ENCODE measurements at regions not wholly inside any gene's neighbourhood (a gene's known extent, or its start where the extent isn't known, plus 50 kb on each side); places are given as distances from the start of the nearest gene placed in this dataset.

DNA sequence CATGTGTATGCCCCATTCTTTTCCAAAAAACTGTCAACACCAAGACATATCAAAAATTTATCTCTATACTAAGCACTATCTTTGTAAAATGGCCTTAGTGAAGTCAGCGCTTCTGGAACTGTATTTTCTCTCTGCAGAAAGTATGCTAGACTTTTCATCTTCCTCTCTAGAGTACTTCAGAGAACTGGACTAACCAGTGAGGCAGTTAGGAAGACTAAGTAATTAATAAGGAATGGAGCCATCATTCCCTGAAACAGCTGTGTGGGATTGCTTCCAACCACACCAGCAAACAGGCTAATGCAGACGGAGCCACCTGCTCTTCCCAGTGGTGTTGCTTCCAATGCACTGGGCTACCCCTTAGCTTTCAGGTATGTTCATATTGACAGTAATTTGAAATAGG lies 169.1 kb upstream of the FUT9 start:
- H3K9me3 ChIP-seq (ENCODE audit: low read length): no peaks in the 10 kb centered on the region
- no peaks in the 10 kb centered on the region for H3K36me3 ChIP-seq (ENCODE audit: insufficient read depth, low read length)
- H3K27ac ChIP-seq (ENCODE audit: low read depth, low read length): no peak overlapping the region
- Mint-ChIP-seq H3K4me1 (no peaks in the 10 kb centered on the region), H3K4me3 (no peak overlapping the region), H3K27ac (no peak overlapping the region), H3K27me3 (no peaks in the 10 kb centered on the region), H3K9me3 (peaks cover 0 to 2% (median 0%) of the 10 kb centered on the region in 5 donors), H3K36me3 (no peaks in the 10 kb centered on the region)
- POLR2A ChIA-PET: no interaction called here
- H3K4me1 ChIP-seq (ENCODE audit: insufficient read depth, low read length): no peaks in the 10 kb centered on the region
- DNase-seq: no peak
- CTCF ChIA-PET: no interaction called here
- no peak overlapping the region for H3K4me3 ChIP-seq (ENCODE audit: low read length)
- H3K27me3 ChIP-seq (ENCODE audit: insufficient read depth, low read length, poor library complexity, severe bottlenecking): no peaks in the 10 kb centered on the region

DNA sequence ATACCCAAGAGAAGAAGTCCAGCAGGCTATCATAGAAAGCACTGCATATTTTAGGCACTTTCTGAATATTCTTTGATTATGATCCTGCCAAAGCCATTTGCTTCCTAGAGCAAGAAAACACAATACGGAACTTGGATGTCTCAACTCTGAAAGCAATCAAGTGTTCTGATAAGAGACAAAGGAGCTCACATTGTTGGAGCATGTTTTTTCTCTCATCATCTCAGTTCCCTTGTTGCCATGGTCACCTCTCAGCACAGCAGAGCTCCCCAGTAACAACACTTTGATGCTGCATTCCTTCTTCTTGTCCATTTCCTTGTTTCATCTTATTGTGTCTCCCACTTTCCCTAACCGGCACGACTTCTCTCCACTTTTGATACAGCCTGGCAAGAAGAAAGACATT lies 168.7 kb upstream of the FUT9 start:
- Mint-ChIP-seq H3K4me3 (no peak overlapping the region), H3K9me3 (peaks cover 0 to 2% (median 0%) of the 10 kb centered on the region in 5 donors)

DNA sequence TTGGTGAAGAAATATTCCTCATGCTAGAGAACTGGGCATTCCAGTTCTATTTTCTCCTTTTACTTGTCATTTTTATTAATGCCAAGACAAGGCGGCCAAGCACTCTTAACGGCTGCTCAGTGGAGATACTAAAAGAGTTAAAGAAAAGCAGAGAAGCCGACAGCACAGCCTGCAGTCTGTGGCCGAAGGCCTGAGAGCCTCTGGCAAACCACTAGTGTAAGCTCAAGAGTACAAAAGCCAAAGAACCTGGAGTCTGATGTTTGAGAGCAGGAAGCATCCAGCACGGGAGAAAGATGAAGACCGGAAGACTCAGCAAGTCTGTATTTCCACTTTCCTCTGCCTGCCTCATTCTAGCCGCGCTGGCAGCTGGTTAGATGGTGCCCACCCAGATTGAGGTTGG lies 167.1 kb upstream of the FUT9 start:
- Mint-ChIP-seq H3K27me3 (no peaks in the 10 kb centered on the region), H3K27ac (no peak overlapping the region), H3K4me3 (no peak overlapping the region), H3K36me3 (no peaks in the 10 kb centered on the region), H3K9me3 (no peaks in the 10 kb centered on the region), H3K4me1 (no peaks in the 10 kb centered on the region)
- DNase-seq: no peak
- Histone ChIP-seq H3K36me3 (ENCODE audit: insufficient read depth, low read length) (no peaks in the 10 kb centered on the region), H3K9me3 (ENCODE audit: low read length) (no peaks in the 10 kb centered on the region), H3K4me1 (ENCODE audit: insufficient read depth, low read length) (no peaks in the 10 kb centered on the region), H3K27ac (ENCODE audit: low read depth, low read length) (no peak overlapping the region), H3K4me3 (ENCODE audit: low read length) (no peak overlapping the region), H3K27me3 (ENCODE audit: insufficient read depth, low read length, poor library complexity, severe bottlenecking) (no peaks in the 10 kb centered on the region)
- CTCF ChIA-PET: no interaction called here
- POLR2A ChIA-PET: no interaction called here

More for the DNA sequence above, 168.7 kb upstream of the FUT9 start:
- Histone ChIP-seq H3K4me3 (ENCODE audit: low read length) (no peak overlapping the region), H3K36me3 (ENCODE audit: insufficient read depth, low read length) (no peaks in the 10 kb centered on the region), H3K27ac (ENCODE audit: low read depth, low read length) (no peak overlapping the region), H3K27me3 (ENCODE audit: insufficient read depth, low read length, poor library complexity, severe bottlenecking) (no peaks in the 10 kb centered on the region), H3K9me3 (ENCODE audit: low read length) (no peaks in the 10 kb centered on the region), H3K4me1 (ENCODE audit: insufficient read depth, low read length) (no peaks in the 10 kb centered on the region)
- ChIA-PET POLR2A (no interaction called here), CTCF (no interaction called here)
- no peaks in the 10 kb centered on the region for H3K36me3 Mint-ChIP-seq
- no peaks in the 10 kb centered on the region for H3K27me3 Mint-ChIP-seq
- H3K27ac Mint-ChIP-seq: no peak overlapping the region
- H3K4me1 Mint-ChIP-seq: no peaks in the 10 kb centered on the region
- no peak for DNase-seq

DNA sequence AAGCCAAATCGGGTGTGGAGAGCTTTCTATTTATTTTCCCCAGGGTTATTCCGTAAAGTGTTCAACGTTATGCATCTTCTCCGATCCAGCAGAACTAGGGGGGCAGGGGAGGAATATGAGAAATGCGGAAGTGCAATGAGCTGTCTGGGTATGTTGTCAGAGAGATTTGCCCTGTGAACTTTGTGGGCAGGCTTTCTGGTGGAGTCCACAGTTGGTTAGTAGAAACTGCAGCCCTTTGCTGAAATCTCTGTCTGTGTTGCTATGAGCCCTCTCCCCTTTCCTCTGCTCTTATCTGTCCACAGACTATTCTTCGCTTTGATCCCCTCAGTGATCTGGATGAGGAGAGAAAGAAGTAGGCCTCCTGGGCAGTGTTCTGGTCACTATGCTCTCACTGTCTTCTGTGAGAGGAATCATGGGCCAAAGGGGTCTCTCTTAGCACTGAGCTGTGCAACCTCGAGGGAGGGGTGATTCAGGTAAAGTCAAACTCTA lies 158.9 kb upstream of the FUT9 start:
- POLR2A ChIA-PET: no interaction called here
- H3K4me3 Mint-ChIP-seq: no peak overlapping the region
- no peaks in the 10 kb centered on the region for H3K36me3 Mint-ChIP-seq
- DNase-seq: no peak
- H3K27ac Mint-ChIP-seq: no peak overlapping the region
- Histone ChIP-seq H3K27ac (ENCODE audit: low read depth, low read length) (no peak overlapping the region), H3K4me1 (ENCODE audit: insufficient read depth, low read length) (no peaks in the 10 kb centered on the region), H3K36me3 (ENCODE audit: insufficient read depth, low read length) (no peaks in the 10 kb centered on the region), H3K4me3 (ENCODE audit: low read length) (no peak overlapping the region), H3K9me3 (ENCODE audit: low read length) (no peaks in the 10 kb centered on the region), H3K27me3 (ENCODE audit: insufficient read depth, low read length, poor library complexity, severe bottlenecking) (no peaks in the 10 kb centered on the region)
- no peaks in the 10 kb centered on the region for H3K4me1 Mint-ChIP-seq
- CTCF ChIA-PET: no interaction called here
- no peaks in the 10 kb centered on the region for H3K27me3 Mint-ChIP-seq
- H3K9me3 Mint-ChIP-seq: peaks cover 4 to 22% (median 11%) of the 10 kb centered on the region in 5 donors

DNA sequence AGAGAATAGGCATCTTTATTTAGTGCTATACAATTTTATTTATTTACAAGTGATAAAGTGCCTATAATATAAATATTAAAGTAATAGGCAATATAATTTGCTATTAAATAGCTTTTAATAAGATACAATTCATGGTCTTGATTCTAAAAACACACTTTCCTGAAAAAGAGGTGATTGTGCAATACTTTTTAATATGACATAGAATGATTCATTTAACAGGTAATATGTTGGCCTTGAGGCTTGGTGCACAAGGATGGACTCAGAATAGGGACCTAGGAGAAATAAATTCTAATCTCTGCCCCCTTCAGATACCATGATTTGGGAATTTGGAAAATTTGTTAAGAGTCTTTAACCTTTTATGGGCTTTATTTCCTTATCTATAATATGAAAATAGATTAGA lies 149.9 kb upstream of the FUT9 start:
- Histone ChIP-seq H3K27me3 (ENCODE audit: insufficient read depth, low read length, poor library complexity, severe bottlenecking) (no peaks in the 10 kb centered on the region), H3K9me3 (ENCODE audit: low read length) (no peaks in the 10 kb centered on the region), H3K4me1 (ENCODE audit: insufficient read depth, low read length) (no peaks in the 10 kb centered on the region), H3K4me3 (ENCODE audit: low read length) (no peak overlapping the region), H3K27ac (ENCODE audit: low read depth, low read length) (no peak overlapping the region), H3K36me3 (ENCODE audit: insufficient read depth, low read length) (no peaks in the 10 kb centered on the region)
- Mint-ChIP-seq H3K27ac (no peak overlapping the region), H3K4me1 (no peaks in the 10 kb centered on the region), H3K4me3 (no peak overlapping the region), H3K36me3 (no peaks in the 10 kb centered on the region), H3K27me3 (no peaks in the 10 kb centered on the region), H3K9me3 (no peaks in the 10 kb centered on the region)
- ChIA-PET CTCF (no interaction called here), POLR2A (no interaction called here)
- DNase-seq: no peak

DNA sequence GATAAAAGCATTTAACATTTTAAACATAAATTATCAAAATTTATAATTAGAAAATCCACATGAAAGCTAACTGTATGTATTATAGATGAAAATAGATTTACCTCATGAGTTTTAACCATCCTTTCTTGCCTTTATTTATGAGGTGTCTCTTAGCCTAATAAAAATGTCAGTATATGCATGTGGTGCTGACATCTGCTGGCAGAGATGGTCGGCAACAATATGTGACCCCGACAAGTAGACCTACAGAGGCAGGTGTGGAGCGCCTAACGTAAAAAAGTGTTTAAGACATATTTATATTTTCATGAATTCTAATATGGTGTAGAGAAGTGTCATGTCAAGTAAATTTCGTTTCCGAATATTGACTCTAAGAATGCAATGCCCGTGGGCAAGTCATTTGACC lies 149.0 kb upstream of the FUT9 start:
- Mint-ChIP-seq H3K4me3 (no peak overlapping the region), H3K27ac (no peak overlapping the region), H3K36me3 (no peaks in the 10 kb centered on the region), H3K4me1 (no peaks in the 10 kb centered on the region), H3K27me3 (no peaks in the 10 kb centered on the region), H3K9me3 (peaks cover 0 to 2% (median 0%) of the 10 kb centered on the region in 5 donors)
- Histone ChIP-seq H3K4me3 (ENCODE audit: low read length) (no peak overlapping the region), H3K36me3 (ENCODE audit: insufficient read depth, low read length) (no peaks in the 10 kb centered on the region), H3K27me3 (ENCODE audit: insufficient read depth, low read length, poor library complexity, severe bottlenecking) (no peaks in the 10 kb centered on the region), H3K9me3 (ENCODE audit: low read length) (no peaks in the 10 kb centered on the region), H3K27ac (ENCODE audit: low read depth, low read length) (no peak overlapping the region), H3K4me1 (ENCODE audit: insufficient read depth, low read length) (no peaks in the 10 kb centered on the region)
- ChIA-PET CTCF (no interaction called here), POLR2A (no interaction called here)
- no peak for DNase-seq

DNA sequence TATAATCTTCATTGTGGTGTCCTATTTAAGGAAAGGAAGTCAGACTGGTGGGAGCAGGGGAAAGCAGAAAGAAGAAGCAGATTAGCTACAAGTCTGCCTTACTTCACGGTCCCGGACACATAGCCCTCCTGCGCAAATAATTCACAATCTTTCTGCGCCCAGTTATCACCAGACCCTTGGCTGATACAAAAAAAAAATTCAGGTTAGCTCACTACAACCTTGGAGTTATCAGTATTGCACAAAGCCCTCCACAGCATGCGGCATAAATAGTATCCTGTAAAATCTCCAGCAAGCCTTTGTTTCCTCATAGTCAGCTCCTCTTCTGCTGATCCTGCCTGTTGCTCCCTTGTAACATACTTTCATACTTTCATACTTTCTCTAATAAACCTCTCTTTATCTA lies 148.6 kb upstream of the FUT9 start:
- Mint-ChIP-seq H3K27ac (no peak overlapping the region), H3K4me1 (no peaks in the 10 kb centered on the region), H3K27me3 (no peaks in the 10 kb centered on the region), H3K4me3 (no peak overlapping the region), H3K9me3 (peaks cover 0 to 2% (median 0%) of the 10 kb centered on the region in 5 donors), H3K36me3 (no peaks in the 10 kb centered on the region)
- no peak overlapping the region for H3K27ac ChIP-seq (ENCODE audit: low read depth, low read length)
- no peaks in the 10 kb centered on the region for H3K36me3 ChIP-seq (ENCODE audit: insufficient read depth, low read length)
- POLR2A ChIA-PET: no interaction called here
- CTCF ChIA-PET: no interaction called here
- H3K4me3 ChIP-seq (ENCODE audit: low read length): no peak overlapping the region
- H3K4me1 ChIP-seq (ENCODE audit: insufficient read depth, low read length): no peaks in the 10 kb centered on the region
- no peaks in the 10 kb centered on the region for H3K9me3 ChIP-seq (ENCODE audit: low read length)
- DNase-seq: no peak
- H3K27me3 ChIP-seq (ENCODE audit: insufficient read depth, low read length, poor library complexity, severe bottlenecking): no peaks in the 10 kb centered on the region

DNA sequence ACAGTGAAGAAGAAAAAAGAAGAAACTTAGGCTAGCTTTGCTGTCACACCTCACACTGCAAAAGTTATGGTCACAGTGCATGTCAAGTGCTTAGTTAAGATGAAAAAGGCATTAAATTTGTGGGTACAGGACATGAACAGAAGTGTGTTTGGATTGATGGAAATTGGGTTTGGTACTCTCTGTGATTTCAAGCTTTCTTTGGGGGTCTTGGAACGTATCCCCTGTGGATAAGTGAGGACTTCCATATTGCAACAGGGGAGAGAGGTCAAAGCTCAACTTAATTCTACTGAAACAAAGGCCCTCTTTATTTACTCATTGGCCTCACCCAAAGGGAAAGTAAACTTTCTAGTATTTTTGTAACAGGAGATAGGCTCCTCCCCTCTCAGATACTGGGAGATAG lies 138.3 kb upstream of the FUT9 start:
- no peaks in the 10 kb centered on the region for H3K9me3 ChIP-seq (ENCODE audit: low read length)
- no peak overlapping the region for H3K27ac Mint-ChIP-seq
- no peak overlapping the region for H3K4me3 Mint-ChIP-seq
- POLR2A ChIA-PET: no interaction called here
- no peaks in the 10 kb centered on the region for H3K27me3 ChIP-seq (ENCODE audit: insufficient read depth, low read length, poor library complexity, severe bottlenecking)
- CTCF ChIA-PET: no interaction called here
- peaks cover 0 to 2% (median 0%) of the 10 kb centered on the region in 5 donors for H3K9me3 Mint-ChIP-seq
- no peaks in the 10 kb centered on the region for H3K36me3 ChIP-seq (ENCODE audit: insufficient read depth, low read length)
- H3K27me3 Mint-ChIP-seq: no peaks in the 10 kb centered on the region
- H3K4me1 Mint-ChIP-seq: no peaks in the 10 kb centered on the region
- no peaks in the 10 kb centered on the region for H3K36me3 Mint-ChIP-seq
- no peaks in the 10 kb centered on the region for H3K4me1 ChIP-seq (ENCODE audit: insufficient read depth, low read length)
- no peak overlapping the region for H3K27ac ChIP-seq (ENCODE audit: low read depth, low read length)
- H3K4me3 ChIP-seq (ENCODE audit: low read length): no peak overlapping the region
- DNase-seq: no peak

DNA sequence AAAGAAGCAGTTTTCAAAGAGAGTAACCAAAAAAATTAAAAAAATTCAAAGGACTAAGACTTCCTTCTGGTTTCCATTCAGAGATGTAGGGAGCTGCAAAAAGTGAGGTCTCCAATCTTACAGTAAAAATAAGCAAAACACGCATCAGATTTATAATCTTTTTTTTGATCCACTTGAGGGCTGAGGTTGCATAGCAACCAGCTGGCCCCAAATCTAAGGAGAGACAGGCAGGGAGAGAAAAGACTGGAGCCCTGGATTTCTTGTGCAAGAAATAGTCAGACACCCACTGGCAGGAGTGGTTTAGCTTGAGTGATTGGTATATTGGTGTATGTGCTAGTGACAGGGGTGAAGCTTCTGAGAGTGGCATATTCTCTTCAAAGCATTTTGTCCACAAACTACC lies 135.9 kb upstream of the FUT9 start:
- no peak for DNase-seq
- no peaks in the 10 kb centered on the region for H3K36me3 ChIP-seq (ENCODE audit: insufficient read depth, low read length)
- H3K27me3 ChIP-seq (ENCODE audit: insufficient read depth, low read length, poor library complexity, severe bottlenecking): no peaks in the 10 kb centered on the region
- no peak overlapping the region for H3K27ac ChIP-seq (ENCODE audit: low read depth, low read length)
- ChIA-PET POLR2A (no interaction called here), CTCF (no interaction called here)
- H3K4me3 ChIP-seq (ENCODE audit: low read length): no peak overlapping the region
- H3K4me1 ChIP-seq (ENCODE audit: insufficient read depth, low read length): no peaks in the 10 kb centered on the region
- Mint-ChIP-seq H3K4me3 (no peak overlapping the region), H3K4me1 (no peaks in the 10 kb centered on the region), H3K36me3 (no peaks in the 10 kb centered on the region), H3K9me3 (no peaks in the 10 kb centered on the region), H3K27ac (no peak overlapping the region), H3K27me3 (no peaks in the 10 kb centered on the region)
- no peaks in the 10 kb centered on the region for H3K9me3 ChIP-seq (ENCODE audit: low read length)

Data from CD8-positive, alpha-beta memory T cell (primary cell).